ENCODE measurements at regions not wholly inside any gene's neighbourhood (a gene's known extent, or its start where the extent isn't known, plus 50 kb on each side); places are given as distances from the start of the nearest gene placed in this dataset.
"Not testable (repeated sequence)": the region's sequence is repeated elsewhere in the genome, so short reads cannot be mapped to it uniquely, and the experiment has no call there.

DNA sequence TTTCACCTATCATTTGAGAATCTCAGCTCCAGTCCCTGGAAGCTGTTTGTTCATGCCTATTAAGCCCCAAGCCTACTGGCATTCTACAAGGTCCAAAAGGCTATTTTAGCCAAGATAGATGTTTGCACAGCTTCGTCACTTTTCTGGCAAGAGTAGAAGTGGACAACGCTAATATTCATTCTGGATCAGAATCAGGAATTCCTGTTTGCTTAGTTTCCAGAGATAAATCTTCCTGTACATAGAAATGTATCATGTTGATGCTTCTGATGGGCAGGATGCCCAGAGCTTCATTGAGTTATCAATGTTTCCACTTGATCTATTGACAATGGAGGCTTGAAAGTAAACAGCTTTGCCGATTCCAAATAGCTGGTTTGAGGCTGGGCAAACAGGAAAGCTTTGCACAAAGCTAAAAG, 260.7 kb upstream of the CA10 start:
- H3K27ac ChIP-seq (ENCODE audit: low read depth, low read length, severe bottlenecking), result no peak overlapping the region
- no peaks in the 10 kb centered on the region for H3K36me3 ChIP-seq (ENCODE audit: control insufficient read depth, insufficient read depth, low read length)
- peaks cover 7% of the 10 kb centered on the region for H3K9me3 ChIP-seq (ENCODE audit: control insufficient read depth, low read length)
- H3K4me1 ChIP-seq (ENCODE audit: control insufficient read depth, insufficient read depth, low read length, poor library complexity, severe bottlenecking), result no peaks in the 10 kb centered on the region
- WGBS, 2 experiments (ENCODE audit: insufficient coverage in 2 of 2), result 87 to 100% methylated on average over 1 to 2 of the region's 3 CpGs
- H3K4me3 ChIP-seq (ENCODE audit: extremely low read depth, insufficient read depth, low read length, poor library complexity, severe bottlenecking), result no peak overlapping the region

DNA sequence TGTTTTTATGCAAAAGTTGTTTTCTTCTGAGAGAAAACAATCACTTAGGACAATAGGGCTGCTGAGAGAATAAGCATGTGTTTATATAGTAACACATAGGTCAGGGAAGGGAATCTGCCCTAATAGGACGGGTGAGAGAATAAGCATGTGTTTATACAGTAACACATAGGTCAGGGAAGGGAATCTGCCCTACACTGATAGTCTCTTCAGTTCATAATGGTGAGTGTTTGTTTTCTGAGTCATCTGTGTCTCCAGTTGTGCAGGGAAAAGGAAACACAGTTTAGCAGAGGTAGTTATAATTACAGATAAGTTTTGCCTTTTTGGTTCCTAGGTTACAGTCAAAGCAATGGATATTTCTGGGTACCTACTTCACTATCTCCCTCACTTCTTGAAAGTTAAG, 252.3 kb upstream of the CA10 start:
- WGBS, 2 experiments (ENCODE audit: insufficient coverage in 2 of 2), result 58 to 71% methylated on average over 1 of the region's 1 CpG
- Histone ChIP-seq H3K4me3 (ENCODE audit: extremely low read depth, insufficient read depth, low read length, poor library complexity, severe bottlenecking) (no peak overlapping the region), H3K9me3 (ENCODE audit: control insufficient read depth, low read length) (peaks cover 6% of the 10 kb centered on the region), H3K36me3 (ENCODE audit: control insufficient read depth, insufficient read depth, low read length) (no peaks in the 10 kb centered on the region), H3K27ac (ENCODE audit: low read depth, low read length, severe bottlenecking) (no peak overlapping the region), H3K4me1 (ENCODE audit: control insufficient read depth, insufficient read depth, low read length, poor library complexity, severe bottlenecking) (peaks cover 3% of the 10 kb centered on the region)

DNA sequence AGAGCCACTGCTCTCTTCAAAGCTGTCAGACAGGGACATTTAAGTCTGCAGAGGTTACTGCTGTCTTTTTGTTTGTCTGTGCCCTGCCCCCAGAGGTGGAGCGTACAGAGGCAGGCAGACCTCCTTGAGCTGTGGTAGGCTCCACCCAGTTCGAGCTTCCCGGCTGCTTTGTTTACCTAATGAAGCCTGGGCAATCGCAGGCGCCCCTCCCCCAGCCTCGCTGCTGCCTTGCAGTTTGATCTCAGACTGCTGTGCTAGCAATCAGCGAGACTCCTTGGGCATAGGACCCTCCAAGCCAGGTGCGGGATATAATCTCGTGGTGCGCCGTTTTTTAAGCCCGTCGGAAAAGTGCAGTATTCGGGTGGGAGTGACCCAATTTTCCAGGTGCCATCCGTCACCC, 250.7 kb upstream of the CA10 start:
- not testable (repeated sequence) for H3K36me3 ChIP-seq (ENCODE audit: control insufficient read depth, insufficient read depth, low read length); H3K4me3 ChIP-seq (ENCODE audit: extremely low read depth, insufficient read depth, low read length, poor library complexity, severe bottlenecking); H3K9me3 ChIP-seq (ENCODE audit: control insufficient read depth, low read length); H3K4me1 ChIP-seq (ENCODE audit: control insufficient read depth, insufficient read depth, low read length, poor library complexity, severe bottlenecking); H3K27ac ChIP-seq (ENCODE audit: low read depth, low read length, severe bottlenecking)
- WGBS, 2 experiments (ENCODE audit: insufficient coverage in 2 of 2), result 51 to 67% methylated on average over 5 to 12 of the region's 15 CpGs

DNA sequence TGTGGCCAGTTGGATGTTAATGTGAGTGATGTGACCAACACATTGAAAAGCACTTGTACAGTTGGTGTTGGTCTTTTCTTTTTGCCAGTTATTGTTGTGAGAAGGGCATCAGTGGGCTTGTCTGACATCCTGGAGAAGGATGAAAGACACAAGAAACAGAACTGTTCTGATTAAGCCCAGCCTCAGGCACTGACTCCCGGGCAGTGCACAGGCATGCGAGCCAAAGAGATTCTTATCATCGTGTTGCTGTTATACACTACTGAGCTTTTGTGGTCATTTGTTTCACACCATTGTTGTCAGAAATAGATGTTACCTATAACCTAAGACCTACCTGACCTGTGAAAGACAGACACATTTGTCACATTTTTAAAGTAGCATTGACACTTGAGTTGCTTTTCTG, 236.8 kb upstream of the CA10 start:
- no peak overlapping the region for H3K4me3 ChIP-seq (ENCODE audit: extremely low read depth, insufficient read depth, low read length, poor library complexity, severe bottlenecking)
- H3K27ac ChIP-seq (ENCODE audit: low read depth, low read length, severe bottlenecking), result no peak overlapping the region
- H3K36me3 ChIP-seq (ENCODE audit: control insufficient read depth, insufficient read depth, low read length), result no peaks in the 10 kb centered on the region
- 73 to 87% methylated on average over 2 to 3 of the region's 3 CpGs for WGBS, 2 experiments (ENCODE audit: insufficient coverage in 2 of 2)
- H3K4me1 ChIP-seq (ENCODE audit: control insufficient read depth, insufficient read depth, low read length, poor library complexity, severe bottlenecking), result no peaks in the 10 kb centered on the region
- H3K9me3 ChIP-seq (ENCODE audit: control insufficient read depth, low read length), result no peaks in the 10 kb centered on the region

DNA sequence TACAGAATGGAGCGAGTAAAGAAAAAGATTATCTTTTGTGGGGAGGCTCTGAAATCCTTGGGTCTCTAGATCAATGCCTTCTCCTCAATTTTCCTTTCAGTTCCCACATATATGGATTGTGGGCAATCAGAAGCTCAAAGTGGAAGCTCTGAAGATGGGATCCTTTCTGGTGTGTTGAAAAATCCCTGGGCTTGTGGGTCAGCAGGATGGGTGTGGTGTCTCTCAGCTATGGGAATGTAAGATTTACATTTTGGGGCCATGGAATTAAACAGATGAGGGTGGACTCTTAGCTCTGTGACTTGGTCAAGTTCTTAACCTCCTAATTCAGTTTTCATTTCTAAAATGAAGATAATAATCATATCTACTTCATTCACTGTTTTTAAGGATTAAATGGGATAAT, 231.9 kb upstream of the CA10 start:
- no peak overlapping the region for H3K4me3 ChIP-seq (ENCODE audit: extremely low read depth, insufficient read depth, low read length, poor library complexity, severe bottlenecking)
- H3K4me1 ChIP-seq (ENCODE audit: control insufficient read depth, insufficient read depth, low read length, poor library complexity, severe bottlenecking), result peaks cover 3% of the 10 kb centered on the region
- no peaks in the 10 kb centered on the region for H3K9me3 ChIP-seq (ENCODE audit: control insufficient read depth, low read length)
- H3K27ac ChIP-seq (ENCODE audit: low read depth, low read length, severe bottlenecking), result no peak overlapping the region
- no CpG with 5 or more reads among the region's 1 CpG for WGBS, 2 experiments (ENCODE audit: insufficient coverage in 2 of 2)
- no peaks in the 10 kb centered on the region for H3K36me3 ChIP-seq (ENCODE audit: control insufficient read depth, insufficient read depth, low read length)

DNA sequence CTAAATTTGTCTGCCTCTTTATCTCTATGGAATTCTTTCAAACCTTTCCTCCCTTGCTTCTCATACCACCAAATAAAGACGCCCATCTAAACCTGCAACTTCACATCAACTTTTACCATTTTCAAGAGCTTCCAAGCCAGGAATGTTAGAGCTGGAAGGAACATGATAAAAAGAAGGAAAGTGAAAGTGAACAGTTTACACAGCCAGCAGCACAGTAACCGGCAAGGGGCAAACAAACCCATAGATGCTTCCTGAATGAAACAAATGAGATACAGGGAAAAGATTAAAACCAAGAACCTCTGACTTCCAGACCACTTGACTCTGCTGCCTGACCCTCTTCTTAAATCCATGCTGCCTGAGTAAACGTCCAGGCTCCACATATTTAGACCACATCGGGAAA, 231.1 kb upstream of the CA10 start:
- H3K4me3 ChIP-seq (ENCODE audit: extremely low read depth, insufficient read depth, low read length, poor library complexity, severe bottlenecking), result no peak overlapping the region
- 63 to 80% methylated on average over 1 to 2 of the region's 4 CpGs for WGBS, 2 experiments (ENCODE audit: insufficient coverage in 2 of 2)
- peaks cover 3% of the 10 kb centered on the region for H3K4me1 ChIP-seq (ENCODE audit: control insufficient read depth, insufficient read depth, low read length, poor library complexity, severe bottlenecking)
- H3K36me3 ChIP-seq (ENCODE audit: control insufficient read depth, insufficient read depth, low read length), result no peaks in the 10 kb centered on the region
- H3K9me3 ChIP-seq (ENCODE audit: control insufficient read depth, low read length), result no peaks in the 10 kb centered on the region
- no peak overlapping the region for H3K27ac ChIP-seq (ENCODE audit: low read depth, low read length, severe bottlenecking)

DNA sequence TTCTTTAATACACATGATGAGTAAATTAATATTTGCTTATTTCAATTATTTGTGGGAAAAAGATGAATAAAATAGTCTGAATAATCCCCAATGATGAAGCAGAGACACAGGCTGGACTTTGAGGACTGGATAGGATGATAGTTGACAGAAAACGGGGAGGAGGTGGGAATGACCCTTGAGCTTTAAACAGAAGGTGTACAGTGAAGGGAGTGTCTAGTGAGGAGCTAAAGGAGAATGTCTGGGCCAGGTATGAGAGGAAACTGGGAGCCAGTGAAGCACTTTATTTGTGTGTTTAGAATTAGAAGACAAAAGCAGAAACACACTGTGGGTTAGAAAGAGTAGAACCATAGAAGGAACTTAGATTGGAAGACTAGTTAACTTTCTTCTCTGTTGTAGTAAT, 230.4 kb upstream of the CA10 start:
- no peaks in the 10 kb centered on the region for H3K36me3 ChIP-seq (ENCODE audit: control insufficient read depth, insufficient read depth, low read length)
- 36 to 71% methylated on average over 1 of the region's 1 CpG for WGBS, 2 experiments (ENCODE audit: insufficient coverage in 2 of 2)
- H3K27ac ChIP-seq (ENCODE audit: low read depth, low read length, severe bottlenecking), result no peak overlapping the region
- no peak overlapping the region for H3K4me3 ChIP-seq (ENCODE audit: extremely low read depth, insufficient read depth, low read length, poor library complexity, severe bottlenecking)
- no peaks in the 10 kb centered on the region for H3K9me3 ChIP-seq (ENCODE audit: control insufficient read depth, low read length)
- peaks cover 3% of the 10 kb centered on the region for H3K4me1 ChIP-seq (ENCODE audit: control insufficient read depth, insufficient read depth, low read length, poor library complexity, severe bottlenecking)

DNA sequence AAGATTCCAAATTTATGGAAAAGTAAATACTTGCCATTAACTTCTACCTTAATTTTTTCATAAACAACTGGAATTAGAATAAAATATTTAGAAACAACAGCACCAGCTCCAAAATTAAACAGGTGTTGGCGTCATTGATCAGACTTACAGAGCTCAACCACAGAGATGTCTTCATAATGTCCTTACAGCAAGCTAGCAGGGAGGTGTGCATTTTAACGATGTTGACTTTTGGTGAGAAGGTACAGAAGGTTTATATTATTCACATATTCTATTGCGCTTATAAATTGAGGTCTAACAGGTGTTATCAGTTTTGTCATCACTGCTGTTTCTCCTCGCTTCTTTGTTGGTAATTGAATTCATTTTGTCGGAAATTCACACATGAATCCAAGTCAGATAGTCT, 226.2 kb upstream of the CA10 start:
- 90% methylated on average over 2 of the region's 5 CpGs; no CpG with 5 or more reads in 1 of the 2 experiments for WGBS, 2 experiments (ENCODE audit: insufficient coverage in 2 of 2)
- no peak overlapping the region for H3K4me3 ChIP-seq (ENCODE audit: extremely low read depth, insufficient read depth, low read length, poor library complexity, severe bottlenecking)
- no peaks in the 10 kb centered on the region for H3K4me1 ChIP-seq (ENCODE audit: control insufficient read depth, insufficient read depth, low read length, poor library complexity, severe bottlenecking)
- no peaks in the 10 kb centered on the region for H3K36me3 ChIP-seq (ENCODE audit: control insufficient read depth, insufficient read depth, low read length)
- H3K27ac ChIP-seq (ENCODE audit: low read depth, low read length, severe bottlenecking), result no peak overlapping the region
- H3K9me3 ChIP-seq (ENCODE audit: control insufficient read depth, low read length), result peaks cover 9% of the 10 kb centered on the region

DNA sequence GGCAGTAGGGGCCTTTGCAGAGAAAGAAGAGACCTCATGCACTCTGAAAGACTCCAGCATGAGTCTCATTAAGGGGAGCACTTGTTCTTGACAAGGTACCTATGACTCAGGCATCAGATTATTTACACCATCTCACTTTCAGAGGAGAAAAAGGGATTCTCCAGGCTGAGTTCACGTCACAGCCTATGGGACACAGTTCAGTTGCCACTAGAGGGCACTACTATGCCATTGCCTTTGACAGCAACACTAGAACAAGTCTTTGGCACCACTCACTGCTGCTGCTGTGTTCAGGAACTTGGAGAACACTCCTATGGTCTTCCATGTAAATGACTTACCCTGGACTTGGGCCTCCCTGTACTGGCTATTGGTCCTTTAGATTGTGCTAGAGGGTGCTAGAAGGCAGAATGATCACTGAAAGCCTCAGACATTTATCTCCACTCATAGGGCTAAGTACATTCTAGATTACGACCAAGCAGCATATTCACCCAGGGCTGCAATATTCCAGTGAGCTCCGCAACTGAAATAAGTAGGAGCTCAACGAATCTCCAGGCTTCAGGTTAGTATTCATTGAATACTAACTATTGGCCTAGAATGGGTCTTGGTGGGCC, 225.1 kb upstream of the CA10 start:
- 0 to 67% methylated on average over 1 to 3 of the region's 4 CpGs for WGBS, 2 experiments (ENCODE audit: insufficient coverage in 2 of 2)
- H3K27ac ChIP-seq (ENCODE audit: low read depth, low read length, severe bottlenecking), result no peak overlapping the region

DNA sequence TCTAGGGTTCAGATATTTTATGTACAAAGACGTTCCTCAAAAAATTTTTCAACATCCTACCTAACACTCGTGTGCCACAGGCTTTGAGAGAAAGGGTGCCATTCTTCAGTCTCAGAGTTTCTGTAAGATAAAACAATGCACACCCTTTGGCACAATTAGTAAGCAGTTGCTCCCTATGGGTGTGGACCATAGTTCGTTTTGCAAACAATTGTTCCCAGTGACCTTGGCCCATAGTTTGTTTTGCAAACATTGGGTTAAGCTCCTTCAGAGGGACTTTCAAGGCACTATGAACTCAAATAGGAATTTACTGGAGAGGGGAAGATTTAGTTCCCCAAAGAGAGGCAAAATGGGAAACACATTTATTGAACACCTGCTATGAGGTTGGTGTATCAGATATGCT, 220.3 kb upstream of the CA10 start:
- 72 to 80% methylated on average over 2 to 3 of the region's 3 CpGs for WGBS, 2 experiments (ENCODE audit: insufficient coverage in 2 of 2)
- Histone ChIP-seq H3K27ac (ENCODE audit: low read depth, low read length, severe bottlenecking) (no peak overlapping the region), H3K36me3 (ENCODE audit: control insufficient read depth, insufficient read depth, low read length) (no peaks in the 10 kb centered on the region), H3K4me1 (ENCODE audit: control insufficient read depth, insufficient read depth, low read length, poor library complexity, severe bottlenecking) (no peaks in the 10 kb centered on the region), H3K4me3 (ENCODE audit: extremely low read depth, insufficient read depth, low read length, poor library complexity, severe bottlenecking) (no peak overlapping the region), H3K9me3 (ENCODE audit: control insufficient read depth, low read length) (peaks cover 9% of the 10 kb centered on the region)

More for the DNA sequence above, 225.1 kb upstream of the CA10 start:
- Histone ChIP-seq H3K9me3 (ENCODE audit: control insufficient read depth, low read length) (peaks cover 9% of the 10 kb centered on the region), H3K4me1 (ENCODE audit: control insufficient read depth, insufficient read depth, low read length, poor library complexity, severe bottlenecking) (no peaks in the 10 kb centered on the region), H3K4me3 (ENCODE audit: extremely low read depth, insufficient read depth, low read length, poor library complexity, severe bottlenecking) (no peak overlapping the region), H3K36me3 (ENCODE audit: control insufficient read depth, insufficient read depth, low read length) (no peaks in the 10 kb centered on the region)

DNA sequence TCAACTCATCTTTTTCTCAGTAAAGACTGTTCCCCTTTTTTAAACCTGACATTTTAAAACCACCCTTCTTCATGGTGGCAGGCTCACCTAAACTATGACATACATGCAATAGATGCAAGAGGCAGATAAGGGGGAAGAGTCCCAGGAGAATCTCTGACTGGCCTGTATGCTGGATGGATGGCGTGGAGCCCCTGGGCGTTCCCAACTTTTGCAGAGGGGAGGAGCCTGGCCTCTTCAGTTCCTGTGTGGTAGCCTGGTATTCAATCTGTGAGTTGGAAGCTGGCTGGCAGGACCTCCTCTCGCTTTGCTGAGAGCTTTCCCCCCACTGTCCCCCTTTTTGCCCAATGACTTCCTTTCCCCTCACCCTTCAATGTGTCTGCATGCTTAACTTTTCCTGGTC, 217.6 kb upstream of the CA10 start:
- Histone ChIP-seq H3K36me3 (ENCODE audit: control insufficient read depth, insufficient read depth, low read length) (no peaks in the 10 kb centered on the region), H3K9me3 (ENCODE audit: control insufficient read depth, low read length) (peaks cover 6% of the 10 kb centered on the region), H3K27ac (ENCODE audit: low read depth, low read length, severe bottlenecking) (no peak overlapping the region), H3K4me3 (ENCODE audit: extremely low read depth, insufficient read depth, low read length, poor library complexity, severe bottlenecking) (no peak overlapping the region), H3K4me1 (ENCODE audit: control insufficient read depth, insufficient read depth, low read length, poor library complexity, severe bottlenecking) (no peaks in the 10 kb centered on the region)
- WGBS, 2 experiments (ENCODE audit: insufficient coverage in 2 of 2), result 67 to 82% methylated on average over 1 to 2 of the region's 3 CpGs
